ENCODE measurements at regions not wholly inside any gene's neighbourhood (a gene's known extent, or its start where the extent isn't known, plus 50 kb on each side); places are given as distances from the start of the nearest gene placed in this dataset.

DNA sequence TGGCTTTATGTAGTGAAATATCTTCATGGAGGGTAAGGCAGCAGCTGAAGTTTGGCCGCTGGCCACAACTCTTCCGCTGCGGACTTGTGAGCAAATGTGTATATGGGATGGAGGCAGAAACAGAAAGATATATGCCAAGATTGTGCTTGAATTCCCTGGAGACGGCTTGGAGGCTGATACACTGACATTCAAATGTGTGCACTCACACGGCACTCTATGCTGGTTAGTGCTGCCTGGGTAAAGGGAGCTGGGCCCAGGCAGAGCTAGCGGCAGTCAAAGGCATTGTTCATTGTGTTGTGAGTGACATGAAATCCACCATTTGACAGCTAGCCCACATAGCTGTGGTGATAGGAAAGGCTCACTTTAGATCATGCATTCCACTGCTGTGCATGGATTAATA lies 202.7 kb downstream of the CLIC5 start:
- no peak for DNase-seq
- H3K27me3 ChIP-seq (replicated peaks; ENCODE audit: control insufficient read depth, insufficient read depth, low read length, poor library complexity, severe bottlenecking): peaks cover 6% of the 10 kb centered on the region

GRCh38 chr6:45808917-45809316 lies 206.7 kb downstream of the CLIC5 start:
- Histone ChIP-seq H3K36me3 (ENCODE audit: control insufficient read depth, insufficient read depth, low read length) (no peaks in the 10 kb centered on the region), H3K4me3 (ENCODE audit: insufficient read depth, low read depth, low read length, poor library complexity, severe bottlenecking) (no peak overlapping the region), H3K27me3 (replicated peaks; ENCODE audit: control insufficient read depth, insufficient read depth, low read length, poor library complexity, severe bottlenecking) (peaks cover 6% of the 10 kb centered on the region), H3K4me1 (ENCODE audit: control insufficient read depth, insufficient read depth, low read length, poor library complexity, severe bottlenecking) (no peaks in the 10 kb centered on the region), H3K27ac (ENCODE audit: insufficient read depth, low read length, poor library complexity, severe bottlenecking) (no peak overlapping the region), H3K9me3 (ENCODE audit: control insufficient read depth, low read length) (no peaks in the 10 kb centered on the region)
- DNase-seq: no peak

More for the DNA sequence above, 202.7 kb downstream of the CLIC5 start:
- Histone ChIP-seq H3K4me1 (ENCODE audit: control insufficient read depth, insufficient read depth, low read length, poor library complexity, severe bottlenecking) (no peaks in the 10 kb centered on the region), H3K27ac (ENCODE audit: insufficient read depth, low read length, poor library complexity, severe bottlenecking) (no peak overlapping the region), H3K9me3 (ENCODE audit: control insufficient read depth, low read length) (no peaks in the 10 kb centered on the region), H3K4me3 (ENCODE audit: insufficient read depth, low read depth, low read length, poor library complexity, severe bottlenecking) (no peak overlapping the region), H3K36me3 (ENCODE audit: control insufficient read depth, insufficient read depth, low read length) (no peaks in the 10 kb centered on the region)

- H3K27me3 ChIP-seq (replicated peaks; ENCODE audit: control insufficient read depth, insufficient read depth, low read length, poor library complexity, severe bottlenecking): peaks cover 6% of the 10 kb centered on the region
- H3K27ac ChIP-seq (ENCODE audit: insufficient read depth, low read length, poor library complexity, severe bottlenecking): no peak overlapping the region
- no peaks in the 10 kb centered on the region for H3K9me3 ChIP-seq (ENCODE audit: control insufficient read depth, low read length)
- H3K36me3 ChIP-seq (ENCODE audit: control insufficient read depth, insufficient read depth, low read length): no peaks in the 10 kb centered on the region
- no peak for DNase-seq
- H3K4me3 ChIP-seq (ENCODE audit: insufficient read depth, low read depth, low read length, poor library complexity, severe bottlenecking): no peak overlapping the region
- no peaks in the 10 kb centered on the region for H3K4me1 ChIP-seq (ENCODE audit: control insufficient read depth, insufficient read depth, low read length, poor library complexity, severe bottlenecking)
Observed at GRCh38 chr6:45808042-45808645, 207.5 kb downstream of the CLIC5 start.

DNA sequence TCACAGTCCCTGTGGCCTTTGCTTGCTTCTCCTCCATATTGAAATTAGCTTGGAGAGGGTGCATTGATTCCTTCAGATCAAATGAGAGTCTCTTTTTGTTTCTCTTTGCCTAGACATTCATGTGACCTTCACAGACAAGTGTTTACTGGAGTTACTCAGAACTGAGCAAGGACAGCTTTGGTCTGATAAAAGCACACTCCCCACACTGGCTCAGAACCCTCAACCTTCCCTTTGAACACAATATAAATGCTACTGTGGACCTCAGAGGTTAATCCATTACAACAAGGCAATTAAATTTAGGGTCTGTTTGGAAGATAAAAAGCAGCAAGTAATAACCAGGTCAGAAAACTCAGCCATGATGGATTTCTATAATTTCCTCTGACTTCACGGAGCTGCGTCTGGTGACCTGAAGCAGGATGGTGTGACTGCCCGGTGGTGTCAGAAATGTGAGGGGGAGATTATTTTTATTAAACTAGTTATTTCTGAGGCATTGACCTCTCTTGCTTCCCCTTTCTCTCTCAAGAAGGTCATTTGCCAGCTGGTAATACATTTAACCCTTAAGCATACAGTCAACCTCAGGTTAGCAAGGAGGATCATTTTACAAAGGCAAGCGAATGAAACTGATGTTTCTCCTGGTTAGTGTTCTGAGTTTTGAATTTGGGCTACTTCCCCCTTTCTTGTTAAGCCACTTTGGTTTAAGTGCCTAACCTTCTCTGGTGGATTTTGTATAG lies 208.2 kb downstream of the CLIC5 start:
- Histone ChIP-seq H3K27ac (ENCODE audit: insufficient read depth, low read length, poor library complexity, severe bottlenecking) (no peak overlapping the region), H3K27me3 (replicated peaks; ENCODE audit: control insufficient read depth, insufficient read depth, low read length, poor library complexity, severe bottlenecking) (peaks cover 3% of the 10 kb centered on the region)
- no peak for DNase-seq

DNA sequence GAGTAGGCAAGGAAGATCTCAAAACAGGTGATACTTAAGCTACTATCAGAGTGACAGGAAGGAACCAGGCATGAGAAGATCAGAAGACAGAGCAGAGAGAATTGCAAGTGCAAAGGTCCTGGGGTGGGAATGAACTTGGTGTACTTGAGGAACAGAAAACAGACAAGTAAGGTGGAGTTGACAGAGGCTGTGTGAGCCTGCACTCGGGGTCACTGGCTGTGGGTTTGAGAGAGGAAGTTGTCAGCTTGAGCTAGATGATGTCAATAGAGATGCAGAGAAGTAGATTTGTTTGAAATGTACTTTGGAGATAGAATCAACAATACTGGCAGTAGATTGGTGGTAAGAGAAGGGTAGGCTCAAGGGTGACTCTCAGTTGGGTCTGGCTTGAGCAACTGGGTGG lies 209.5 kb downstream of the CLIC5 start:
- Histone ChIP-seq H3K9me3 (ENCODE audit: control insufficient read depth, low read length) (no peaks in the 10 kb centered on the region), H3K36me3 (ENCODE audit: control insufficient read depth, insufficient read depth, low read length) (no peaks in the 10 kb centered on the region), H3K27me3 (replicated peaks; ENCODE audit: control insufficient read depth, insufficient read depth, low read length, poor library complexity, severe bottlenecking) (peaks cover 3% of the 10 kb centered on the region), H3K4me3 (ENCODE audit: insufficient read depth, low read depth, low read length, poor library complexity, severe bottlenecking) (no peak overlapping the region), H3K27ac (ENCODE audit: insufficient read depth, low read length, poor library complexity, severe bottlenecking) (no peak overlapping the region), H3K4me1 (ENCODE audit: control insufficient read depth, insufficient read depth, low read length, poor library complexity, severe bottlenecking) (no peaks in the 10 kb centered on the region)
- DNase-seq: no peak

More for the DNA sequence above, 208.2 kb downstream of the CLIC5 start:
- no peak overlapping the region for H3K4me3 ChIP-seq (ENCODE audit: insufficient read depth, low read depth, low read length, poor library complexity, severe bottlenecking)
- H3K4me1 ChIP-seq (ENCODE audit: control insufficient read depth, insufficient read depth, low read length, poor library complexity, severe bottlenecking): no peaks in the 10 kb centered on the region
- H3K36me3 ChIP-seq (ENCODE audit: control insufficient read depth, insufficient read depth, low read length): no peaks in the 10 kb centered on the region
- no peaks in the 10 kb centered on the region for H3K9me3 ChIP-seq (ENCODE audit: control insufficient read depth, low read length)

DNA sequence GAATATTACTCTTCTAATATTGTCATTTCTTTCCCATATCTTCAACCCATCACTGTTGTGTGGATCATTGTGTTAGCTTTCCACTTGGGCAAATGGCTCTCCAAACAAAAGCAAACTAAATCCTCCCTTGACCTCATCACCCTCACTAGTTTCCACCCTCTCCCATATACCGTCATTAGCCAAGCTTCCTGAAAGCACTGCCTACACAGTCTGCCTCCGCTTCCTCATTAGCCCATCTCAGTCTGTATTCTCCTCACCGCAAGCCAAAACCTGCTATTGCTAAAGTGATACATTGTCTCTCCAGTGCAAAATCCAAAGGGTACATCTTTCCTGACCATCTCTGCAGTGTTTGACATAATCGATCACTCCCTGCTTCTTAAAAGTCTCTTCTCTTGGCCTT lies 212.6 kb downstream of the CLIC5 start:
- no peak for DNase-seq
- Histone ChIP-seq H3K27ac (ENCODE audit: insufficient read depth, low read length, poor library complexity, severe bottlenecking) (no peak overlapping the region), H3K4me3 (ENCODE audit: insufficient read depth, low read depth, low read length, poor library complexity, severe bottlenecking) (no peak overlapping the region), H3K27me3 (replicated peaks; ENCODE audit: control insufficient read depth, insufficient read depth, low read length, poor library complexity, severe bottlenecking) (no peaks in the 10 kb centered on the region), H3K4me1 (ENCODE audit: control insufficient read depth, insufficient read depth, low read length, poor library complexity, severe bottlenecking) (no peaks in the 10 kb centered on the region), H3K9me3 (ENCODE audit: control insufficient read depth, low read length) (no peaks in the 10 kb centered on the region), H3K36me3 (ENCODE audit: control insufficient read depth, insufficient read depth, low read length) (no peaks in the 10 kb centered on the region)

- H3K27me3 ChIP-seq (replicated peaks; ENCODE audit: control insufficient read depth, insufficient read depth, low read length, poor library complexity, severe bottlenecking): no peaks in the 10 kb centered on the region
- H3K27ac ChIP-seq (ENCODE audit: insufficient read depth, low read length, poor library complexity, severe bottlenecking): no peak overlapping the region
- H3K9me3 ChIP-seq (ENCODE audit: control insufficient read depth, low read length): no peaks in the 10 kb centered on the region
- DNase-seq: no peak
- H3K4me1 ChIP-seq (ENCODE audit: control insufficient read depth, insufficient read depth, low read length, poor library complexity, severe bottlenecking): no peaks in the 10 kb centered on the region
- H3K36me3 ChIP-seq (ENCODE audit: control insufficient read depth, insufficient read depth, low read length): no peaks in the 10 kb centered on the region
- H3K4me3 ChIP-seq (ENCODE audit: insufficient read depth, low read depth, low read length, poor library complexity, severe bottlenecking): no peak overlapping the region
Observed at GRCh38 chr6:45801471-45802289, 214.0 kb downstream of the CLIC5 start.

GRCh38 chr6:45800911-45801310 lies 214.7 kb downstream of the CLIC5 start:
- DNase-seq: no peak
- Histone ChIP-seq H3K4me1 (ENCODE audit: control insufficient read depth, insufficient read depth, low read length, poor library complexity, severe bottlenecking) (no peaks in the 10 kb centered on the region), H3K9me3 (ENCODE audit: control insufficient read depth, low read length) (no peaks in the 10 kb centered on the region), H3K27me3 (replicated peaks; ENCODE audit: control insufficient read depth, insufficient read depth, low read length, poor library complexity, severe bottlenecking) (no peaks in the 10 kb centered on the region), H3K4me3 (ENCODE audit: insufficient read depth, low read depth, low read length, poor library complexity, severe bottlenecking) (no peak overlapping the region), H3K36me3 (ENCODE audit: control insufficient read depth, insufficient read depth, low read length) (no peaks in the 10 kb centered on the region), H3K27ac (ENCODE audit: insufficient read depth, low read length, poor library complexity, severe bottlenecking) (no peak overlapping the region)

DNA sequence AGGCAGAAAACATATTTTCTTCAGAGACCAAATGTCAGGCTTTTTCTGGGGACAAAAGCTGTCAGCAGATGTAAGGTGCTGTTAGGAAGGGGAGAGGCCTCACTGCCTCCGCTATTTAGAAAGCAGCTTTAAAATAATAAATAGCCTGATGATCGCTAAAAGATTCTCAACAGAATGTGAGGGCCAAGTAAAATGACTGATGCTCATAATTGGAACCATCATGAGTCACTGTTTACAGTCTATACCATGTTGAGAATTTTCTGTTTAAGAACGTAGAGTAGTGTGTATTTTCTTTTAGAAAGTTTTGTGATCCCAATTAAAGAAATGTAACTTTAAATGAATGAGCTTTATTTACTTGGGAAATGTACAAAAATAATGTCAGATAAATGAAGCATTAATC lies 220.0 kb downstream of the CLIC5 start:
- Histone ChIP-seq H3K4me1 (ENCODE audit: control insufficient read depth, insufficient read depth, low read length, poor library complexity, severe bottlenecking) (no peaks in the 10 kb centered on the region), H3K27ac (ENCODE audit: insufficient read depth, low read length, poor library complexity, severe bottlenecking) (no peak overlapping the region), H3K9me3 (ENCODE audit: control insufficient read depth, low read length) (no peaks in the 10 kb centered on the region), H3K27me3 (replicated peaks; ENCODE audit: control insufficient read depth, insufficient read depth, low read length, poor library complexity, severe bottlenecking) (no peaks in the 10 kb centered on the region), H3K36me3 (ENCODE audit: control insufficient read depth, insufficient read depth, low read length) (no peaks in the 10 kb centered on the region), H3K4me3 (ENCODE audit: insufficient read depth, low read depth, low read length, poor library complexity, severe bottlenecking) (no peak overlapping the region)
- DNase-seq: no peak

DNA sequence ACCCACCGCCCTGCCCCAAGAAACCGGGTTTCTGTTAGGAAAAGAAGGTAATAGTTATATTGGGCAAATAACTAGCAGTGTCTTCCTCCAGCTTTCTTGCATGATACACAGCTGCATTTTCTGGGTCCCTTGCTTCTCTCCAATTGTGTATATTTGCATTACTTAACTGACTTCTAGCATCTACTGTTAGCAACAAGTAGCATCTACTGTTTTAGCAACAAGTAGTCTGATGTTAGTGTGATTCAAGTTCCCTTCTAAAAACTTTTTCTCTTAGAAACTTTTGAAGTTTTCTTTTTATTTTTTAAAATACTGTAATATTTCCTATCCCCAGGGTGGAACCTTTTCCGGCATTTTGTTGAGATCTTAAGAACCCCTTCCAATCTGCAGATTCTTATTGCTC lies 221.2 kb downstream of the CLIC5 start:
- Histone ChIP-seq H3K36me3 (ENCODE audit: control insufficient read depth, insufficient read depth, low read length) (no peaks in the 10 kb centered on the region), H3K4me1 (ENCODE audit: control insufficient read depth, insufficient read depth, low read length, poor library complexity, severe bottlenecking) (no peaks in the 10 kb centered on the region), H3K9me3 (ENCODE audit: control insufficient read depth, low read length) (no peaks in the 10 kb centered on the region), H3K27me3 (replicated peaks; ENCODE audit: control insufficient read depth, insufficient read depth, low read length, poor library complexity, severe bottlenecking) (no peaks in the 10 kb centered on the region), H3K27ac (ENCODE audit: insufficient read depth, low read length, poor library complexity, severe bottlenecking) (no peak overlapping the region), H3K4me3 (ENCODE audit: insufficient read depth, low read depth, low read length, poor library complexity, severe bottlenecking) (no peak overlapping the region)
- DNase-seq: no peak
